SK-N-MC (cell line): ENCODE measurements at regions not wholly inside any gene's neighbourhood (a gene's known extent, or its start where the extent isn't known, plus 50 kb on each side); places are given as distances from the start of the nearest gene placed in this dataset.

Experiments
- EZH2 ChIP-seq: fragments of 200-600 bp; sonication (generic); IDR thresholded peaks from one replicate; pipeline ENCODE4 v1.6.1; 2017; ENCODE audit warnings: antibody characterized with exemption
- FOXP2 ChIP-seq: optimal IDR thresholded peaks from 2 replicates; pipeline ENCODE3; 2011; ENCODE audit warnings: mild to moderate bottlenecking, moderate library complexity; ENCODE audit not compliant: insufficient read depth; ENCODE audit errors: extremely low read length, control extremely low read depth
- POLR2AphosphoS5 ChIP-seq: IDR thresholded peaks from 2 replicates; pipeline ENCODE4 v1.6.1; 2012; ENCODE audit warnings: mild to moderate bottlenecking, low read depth, low read length, borderline replicate concordance

GRCh38 chr5:27832886-27833285 is 794.5 kb upstream of the CDH9 start:
- TF ChIP-seq EZH2, result no peak
- TF ChIP-seq POLR2AphosphoS5, result no peak
- no peak for TF ChIP-seq FOXP2
